ENCODE measurements at regions not wholly inside any gene's neighbourhood (a gene's known extent, or its start where the extent isn't known, plus 50 kb on each side); places are given as distances from the start of the nearest gene placed in this dataset.

- no peak for TF ChIP-seq CTCF (IDR thresholded peaks at IDR 0.05 in 2 of 3, conservative IDR thresholded peaks at IDR 0.05 in 1 of 3; ENCODE audit: borderline replicate concordance in 1 of 3, insufficient read depth in 1 of 3, low read depth in 2 of 3, low read length in 2 of 3)
- TF ChIP-seq EZH2 (IDR thresholded peaks at IDR 0.05): no peak
- TF ChIP-seq POLR2A (IDR thresholded peaks at IDR 0.05; ENCODE audit: borderline replicate concordance, extremely low read depth, insufficient read depth, insufficient read length): no peak
Measured at GRCh38 chr10:129028451-129028850, 438.6 kb upstream of the MGMT start.
